ENCODE measurements at regions not wholly inside any gene's neighbourhood (a gene's known extent, or its start where the extent isn't known, plus 50 kb on each side); places are given as distances from the start of the nearest gene placed in this dataset.

DNA sequence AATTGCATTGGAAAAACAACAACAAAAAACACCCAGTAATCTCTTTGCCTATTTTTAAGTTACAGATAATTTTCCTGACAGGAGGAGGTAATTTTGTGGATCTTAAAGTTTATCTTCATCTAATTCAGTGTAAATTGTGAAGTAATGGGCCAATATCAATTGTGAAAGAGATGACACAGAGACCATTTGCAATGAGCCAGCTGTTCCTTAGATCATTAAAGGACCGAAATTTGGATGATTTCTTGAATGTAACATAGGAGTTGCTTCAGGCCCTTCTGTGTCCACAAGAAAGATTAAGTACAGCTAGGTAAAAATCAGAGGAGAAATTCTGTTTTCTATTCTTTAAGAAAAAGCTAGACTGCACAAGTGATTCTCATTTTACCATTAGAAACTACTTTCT is 718.5 kb upstream of the ANO3 start:
- no peak for DNase-seq (ENCODE audit: low read depth, low spot score)
- CTCF ChIA-PET = no interaction called here
- Histone ChIP-seq H3K4me1 (ENCODE audit: control insufficient read depth in 1 of 2, insufficient read depth in 2 of 2, low read length in 2 of 2) (no peaks in the 10 kb centered on the region), H3K9me2 (ENCODE audit: insufficient read depth) (no peaks in the 10 kb centered on the region), H3K79me2 (ENCODE audit: insufficient read depth, low read length) (no peaks in the 10 kb centered on the region), H3K4me3 (replicated peaks in 1 of 2; ENCODE audit: low read depth in 1 of 2, low read length in 2 of 2) (no peak overlapping the region), H4K20me1 (ENCODE audit: insufficient read depth) (no peaks in the 10 kb centered on the region), H3K36me3 (ENCODE audit: control insufficient read depth in 1 of 2, insufficient read depth in 2 of 2, low read length in 2 of 2) (no peaks in the 10 kb centered on the region), H3K9me3 (ENCODE audit: control insufficient read depth in 1 of 2, insufficient read depth in 1 of 2, low read depth in 1 of 2, low read length in 2 of 2) (peaks cover 8 to 9% of the 10 kb centered on the region in 2 experiments; a peak in 2 of 4 replicates), H3K4me2 (ENCODE audit: low read length) (no peak overlapping the region), H3K27me3 (ENCODE audit: insufficient read depth, low read length) (no peaks in the 10 kb centered on the region), H3K9ac (ENCODE audit: low read length) (no peak overlapping the region), H2AFZ (ENCODE audit: low read depth, low read length, poor library complexity, severe bottlenecking) (no peak overlapping the region), H3K27ac (ENCODE audit: low read depth, low read length) (no peak overlapping the region)
- POLR2A ChIA-PET = no interaction called here
- intact Hi-C loops (cut with micrococcal nuclease) = no loop called here
- RAD21 ChIA-PET (ENCODE audit: low non-redundant PET in 1 of 2, low total read pairs in 2 of 2, uncharacterized antibody in 2 of 2, unreplicated experiment in 2 of 2) = no interaction called here
- ATAC-seq = no peak
- BruUV-seq (replicated peaks) = no TSS peak
- TF ChIP-seq, protein P1, sequence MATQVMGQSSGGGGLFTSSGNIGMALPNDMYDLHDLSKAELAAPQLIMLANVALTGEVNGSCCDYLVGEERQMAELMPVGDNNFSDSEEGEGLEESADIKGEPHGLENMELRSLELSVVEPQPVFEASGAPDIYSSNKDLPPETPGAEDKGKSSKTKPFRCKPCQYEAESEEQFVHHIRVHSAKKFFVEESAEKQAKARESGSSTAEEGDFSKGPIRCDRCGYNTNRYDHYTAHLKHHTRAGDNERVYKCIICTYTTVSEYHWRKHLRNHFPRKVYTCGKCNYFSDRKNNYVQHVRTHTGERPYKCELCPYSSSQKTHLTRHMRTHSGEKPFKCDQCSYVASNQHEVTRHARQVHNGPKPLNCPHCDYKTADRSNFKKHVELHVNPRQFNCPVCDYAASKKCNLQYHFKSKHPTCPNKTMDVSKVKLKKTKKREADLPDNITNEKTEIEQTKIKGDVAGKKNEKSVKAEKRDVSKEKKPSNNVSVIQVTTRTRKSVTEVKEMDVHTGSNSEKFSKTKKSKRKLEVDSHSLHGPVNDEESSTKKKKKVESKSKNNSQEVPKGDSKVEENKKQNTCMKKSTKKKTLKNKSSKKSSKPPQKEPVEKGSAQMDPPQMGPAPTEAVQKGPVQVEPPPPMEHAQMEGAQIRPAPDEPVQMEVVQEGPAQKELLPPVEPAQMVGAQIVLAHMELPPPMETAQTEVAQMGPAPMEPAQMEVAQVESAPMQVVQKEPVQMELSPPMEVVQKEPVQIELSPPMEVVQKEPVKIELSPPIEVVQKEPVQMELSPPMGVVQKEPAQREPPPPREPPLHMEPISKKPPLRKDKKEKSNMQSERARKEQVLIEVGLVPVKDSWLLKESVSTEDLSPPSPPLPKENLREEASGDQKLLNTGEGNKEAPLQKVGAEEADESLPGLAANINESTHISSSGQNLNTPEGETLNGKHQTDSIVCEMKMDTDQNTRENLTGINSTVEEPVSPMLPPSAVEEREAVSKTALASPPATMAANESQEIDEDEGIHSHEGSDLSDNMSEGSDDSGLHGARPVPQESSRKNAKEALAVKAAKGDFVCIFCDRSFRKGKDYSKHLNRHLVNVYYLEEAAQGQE (IDR thresholded peaks at IDR 0.05; ENCODE audit: low read depth) = no peak
- TF ChIP-seq, protein P2, sequence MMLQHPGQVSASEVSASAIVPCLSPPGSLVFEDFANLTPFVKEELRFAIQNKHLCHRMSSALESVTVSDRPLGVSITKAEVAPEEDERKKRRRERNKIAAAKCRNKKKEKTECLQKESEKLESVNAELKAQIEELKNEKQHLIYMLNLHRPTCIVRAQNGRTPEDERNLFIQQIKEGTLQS (IDR thresholded peaks at IDR 0.05) = no peak
- TF ChIP-seq YY1 (IDR thresholded peaks at IDR 0.05; ENCODE audit: extremely low read depth, insufficient replicate concordance, low read depth, low read length) = no peak
- no peak for TF ChIP-seq FOSL1 (IDR thresholded peaks at IDR 0.05; ENCODE audit: low read depth)
- TF ChIP-seq POLR2A (IDR thresholded peaks at IDR 0.05; ENCODE audit: borderline replicate concordance, extremely low read depth, insufficient read depth, insufficient read length) = no peak
- no peak for TF ChIP-seq SIN3A (IDR thresholded peaks at IDR 0.05; ENCODE audit: low read depth)
- TF ChIP-seq ELF1 (IDR thresholded peaks at IDR 0.05; ENCODE audit: borderline replicate concordance, low read depth) = no peak
- no peak for TF ChIP-seq SRF (IDR thresholded peaks at IDR 0.05; ENCODE audit: low read depth)
- no peak for TF ChIP-seq RAD21 (IDR thresholded peaks at IDR 0.05; ENCODE audit: low read depth)
- TF ChIP-seq, protein P3, sequence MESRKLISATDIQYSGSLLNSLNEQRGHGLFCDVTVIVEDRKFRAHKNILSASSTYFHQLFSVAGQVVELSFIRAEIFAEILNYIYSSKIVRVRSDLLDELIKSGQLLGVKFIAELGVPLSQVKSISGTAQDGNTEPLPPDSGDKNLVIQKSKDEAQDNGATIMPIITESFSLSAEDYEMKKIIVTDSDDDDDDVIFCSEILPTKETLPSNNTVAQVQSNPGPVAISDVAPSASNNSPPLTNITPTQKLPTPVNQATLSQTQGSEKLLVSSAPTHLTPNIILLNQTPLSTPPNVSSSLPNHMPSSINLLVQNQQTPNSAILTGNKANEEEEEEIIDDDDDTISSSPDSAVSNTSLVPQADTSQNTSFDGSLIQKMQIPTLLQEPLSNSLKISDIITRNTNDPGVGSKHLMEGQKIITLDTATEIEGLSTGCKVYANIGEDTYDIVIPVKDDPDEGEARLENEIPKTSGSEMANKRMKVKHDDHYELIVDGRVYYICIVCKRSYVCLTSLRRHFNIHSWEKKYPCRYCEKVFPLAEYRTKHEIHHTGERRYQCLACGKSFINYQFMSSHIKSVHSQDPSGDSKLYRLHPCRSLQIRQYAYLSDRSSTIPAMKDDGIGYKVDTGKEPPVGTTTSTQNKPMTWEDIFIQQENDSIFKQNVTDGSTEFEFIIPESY (IDR thresholded peaks at IDR 0.05; ENCODE audit: extremely low read depth, insufficient replicate concordance, low read length) = no peak

Measured in HCT116 (cell line).